ENCODE measurements at regions not wholly inside any gene's neighbourhood (a gene's known extent, or its start where the extent isn't known, plus 50 kb on each side); places are given as distances from the start of the nearest gene placed in this dataset.

DNA sequence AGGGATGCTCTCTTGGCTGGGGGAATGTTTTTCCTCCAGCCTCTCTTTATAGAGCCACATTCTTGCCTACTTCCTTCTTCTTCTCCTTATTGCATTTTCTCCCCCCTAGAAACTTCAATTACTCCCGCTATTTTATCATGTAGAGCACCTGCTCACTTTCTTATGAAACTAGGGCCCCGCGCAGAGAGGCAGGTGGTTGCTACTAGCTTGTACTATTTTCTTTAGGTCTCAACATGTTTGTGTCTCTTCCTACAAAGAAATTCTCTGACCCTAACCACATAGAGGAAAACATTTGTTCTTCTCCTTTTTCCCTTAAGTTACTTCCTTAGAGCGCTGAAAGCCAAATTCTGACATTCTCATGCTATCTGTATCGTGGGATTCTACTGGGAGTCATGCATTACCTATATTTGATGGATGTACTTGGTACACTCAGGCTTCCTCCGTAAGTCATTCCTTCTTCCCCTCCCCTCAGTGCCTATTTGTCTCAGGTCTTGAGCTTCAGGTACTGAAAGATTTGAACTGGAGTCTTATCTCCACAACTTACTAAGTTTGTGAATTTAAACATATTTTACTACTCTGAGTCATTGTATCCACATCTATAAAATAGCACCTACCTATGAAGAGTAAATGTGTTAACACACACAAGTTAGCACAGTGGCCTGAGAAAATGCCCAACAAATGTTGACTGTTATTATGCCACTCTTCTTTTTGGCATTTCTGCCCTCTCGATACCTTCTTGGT is 159.1 kb upstream of the LEF1 start:
- Histone ChIP-seq H3K9me3 (ENCODE audit: low read depth) (no peaks in the 10 kb centered on the region), H3K4me3 (no peak overlapping the region), H3K4me1 (ENCODE audit: low read depth) (peaks cover 23% of the 10 kb centered on the region), H3K27ac (no peak overlapping the region), H3K36me3 (no peaks in the 10 kb centered on the region), H3K27me3 (no peaks in the 10 kb centered on the region)
- TF ChIP-seq, protein P1, sequence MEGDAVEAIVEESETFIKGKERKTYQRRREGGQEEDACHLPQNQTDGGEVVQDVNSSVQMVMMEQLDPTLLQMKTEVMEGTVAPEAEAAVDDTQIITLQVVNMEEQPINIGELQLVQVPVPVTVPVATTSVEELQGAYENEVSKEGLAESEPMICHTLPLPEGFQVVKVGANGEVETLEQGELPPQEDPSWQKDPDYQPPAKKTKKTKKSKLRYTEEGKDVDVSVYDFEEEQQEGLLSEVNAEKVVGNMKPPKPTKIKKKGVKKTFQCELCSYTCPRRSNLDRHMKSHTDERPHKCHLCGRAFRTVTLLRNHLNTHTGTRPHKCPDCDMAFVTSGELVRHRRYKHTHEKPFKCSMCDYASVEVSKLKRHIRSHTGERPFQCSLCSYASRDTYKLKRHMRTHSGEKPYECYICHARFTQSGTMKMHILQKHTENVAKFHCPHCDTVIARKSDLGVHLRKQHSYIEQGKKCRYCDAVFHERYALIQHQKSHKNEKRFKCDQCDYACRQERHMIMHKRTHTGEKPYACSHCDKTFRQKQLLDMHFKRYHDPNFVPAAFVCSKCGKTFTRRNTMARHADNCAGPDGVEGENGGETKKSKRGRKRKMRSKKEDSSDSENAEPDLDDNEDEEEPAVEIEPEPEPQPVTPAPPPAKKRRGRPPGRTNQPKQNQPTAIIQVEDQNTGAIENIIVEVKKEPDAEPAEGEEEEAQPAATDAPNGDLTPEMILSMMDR (IDR thresholded peaks at IDR 0.05; ENCODE audit: low read depth, low read length): no peak
- no peak for DNase-seq (ENCODE audit: low read depth in 1 of 2, low spot score in 1 of 2)

DNA sequence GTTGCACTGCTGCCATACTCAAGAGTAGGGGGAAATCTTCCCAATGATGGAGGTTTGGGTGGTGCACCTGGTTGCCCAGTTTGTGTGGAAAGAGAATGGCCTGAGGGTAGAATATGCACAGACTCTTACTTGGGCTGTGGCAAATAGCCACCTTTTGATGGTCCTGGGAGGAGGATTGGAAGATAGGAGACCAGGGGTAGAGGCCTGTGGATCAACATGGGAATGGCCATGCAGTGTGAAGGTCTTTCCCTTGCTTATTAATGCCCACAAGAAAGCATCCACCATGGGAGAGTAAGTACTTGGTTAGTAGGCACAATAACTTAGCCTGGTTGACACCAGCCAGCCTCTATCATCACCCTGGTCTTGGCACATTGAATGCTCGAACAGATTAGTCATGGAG is 156.8 kb upstream of the LEF1 start:
- Histone ChIP-seq H3K4me1 (ENCODE audit: low read depth) (peaks cover 9% of the 10 kb centered on the region), H3K36me3 (no peaks in the 10 kb centered on the region), H3K9me3 (ENCODE audit: low read depth) (no peaks in the 10 kb centered on the region), H3K27ac (no peak overlapping the region), H3K27me3 (no peaks in the 10 kb centered on the region), H3K4me3 (no peak overlapping the region)
- no peak for DNase-seq (ENCODE audit: low read depth in 1 of 2, low spot score in 1 of 2)
- TF ChIP-seq, protein P1 (IDR thresholded peaks at IDR 0.05; ENCODE audit: low read depth, low read length): no peak

DNA sequence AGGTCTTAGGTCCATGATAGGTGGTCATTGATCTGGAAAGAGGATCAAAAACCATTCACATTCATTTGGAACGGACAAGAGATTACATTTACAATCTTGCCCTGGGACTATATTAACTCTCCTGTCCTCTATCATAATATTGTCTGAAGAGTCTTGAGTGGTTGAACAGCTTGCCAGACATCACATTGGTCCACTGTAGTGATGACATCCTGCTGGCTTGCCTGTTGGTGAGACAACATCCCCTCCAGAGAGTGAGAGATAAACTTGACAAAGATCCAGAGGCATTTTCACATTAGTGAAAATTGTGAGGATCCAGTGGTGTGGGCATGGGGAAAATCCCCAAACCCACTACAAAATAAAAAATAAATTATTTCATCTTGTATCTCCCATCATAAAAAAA is 155.7 kb upstream of the LEF1 start:
- no peak overlapping the region for H3K4me3 ChIP-seq

DNA sequence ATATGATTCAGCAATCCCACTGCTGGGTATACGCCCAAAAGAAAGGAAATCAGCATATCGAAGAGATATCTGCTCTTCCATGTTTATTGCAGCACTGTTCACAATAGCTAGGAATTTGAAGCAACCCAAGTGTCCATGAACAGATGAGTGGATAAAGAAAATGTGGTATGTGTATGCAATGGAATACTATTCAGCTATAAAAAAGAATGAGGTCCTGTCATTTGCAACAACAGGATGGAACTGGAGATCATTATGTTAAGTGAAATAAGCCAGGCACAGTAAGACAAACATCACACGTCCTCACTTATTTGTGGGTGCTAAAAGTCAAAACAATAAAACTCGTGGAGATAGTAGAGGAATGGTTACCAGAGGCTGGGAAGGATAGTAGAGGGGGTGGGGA is 153.8 kb upstream of the LEF1 start:
- H3K4me3 ChIP-seq: no peak overlapping the region

More for the DNA sequence above, 155.7 kb upstream of the LEF1 start:
- no peak overlapping the region for H3K27ac ChIP-seq
- H3K9me3 ChIP-seq (ENCODE audit: low read depth): no peaks in the 10 kb centered on the region
- DNase-seq (ENCODE audit: low read depth in 1 of 2, low spot score in 1 of 2): no peak
- H3K27me3 ChIP-seq: no peaks in the 10 kb centered on the region
- TF ChIP-seq, protein P1 (IDR thresholded peaks at IDR 0.05; ENCODE audit: low read depth, low read length): no peak
- H3K36me3 ChIP-seq: no peaks in the 10 kb centered on the region
- peaks cover 9% of the 10 kb centered on the region for H3K4me1 ChIP-seq (ENCODE audit: low read depth)

DNA sequence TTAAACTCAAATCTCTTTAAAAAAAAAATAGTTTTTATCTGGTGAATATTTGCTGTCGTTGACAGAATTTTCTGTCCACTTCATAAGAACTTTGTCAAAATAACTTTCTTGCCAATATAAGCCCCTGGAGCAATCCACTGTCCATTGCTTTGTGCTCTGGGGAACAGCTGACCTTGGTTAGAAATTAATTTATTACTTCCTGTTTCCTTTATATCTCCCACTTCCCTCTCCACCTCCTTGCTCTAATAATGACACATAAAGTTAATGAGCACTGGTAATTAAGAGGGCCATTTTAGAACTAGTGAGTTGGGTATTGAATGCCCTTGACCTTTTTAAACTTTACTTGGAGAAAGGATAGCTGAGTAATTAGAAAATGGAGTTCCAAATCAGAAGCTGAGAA is 151.3 kb upstream of the LEF1 start:
- Histone ChIP-seq H3K9me3 (ENCODE audit: low read depth) (no peaks in the 10 kb centered on the region), H3K4me3 (no peak overlapping the region), H3K27me3 (no peaks in the 10 kb centered on the region), H3K36me3 (no peaks in the 10 kb centered on the region), H3K27ac (no peak overlapping the region), H3K4me1 (ENCODE audit: low read depth) (no peaks in the 10 kb centered on the region)
- TF ChIP-seq, protein P1 (IDR thresholded peaks at IDR 0.05; ENCODE audit: low read depth, low read length): no peak
- DNase-seq (ENCODE audit: low read depth in 1 of 2, low spot score in 1 of 2): no peak

More for the DNA sequence above, 153.8 kb upstream of the LEF1 start:
- Histone ChIP-seq H3K27me3 (no peaks in the 10 kb centered on the region), H3K4me1 (ENCODE audit: low read depth) (no peaks in the 10 kb centered on the region), H3K9me3 (ENCODE audit: low read depth) (no peaks in the 10 kb centered on the region), H3K36me3 (no peaks in the 10 kb centered on the region), H3K27ac (no peak overlapping the region)
- no peak for DNase-seq (ENCODE audit: low read depth in 1 of 2, low spot score in 1 of 2)
- TF ChIP-seq, protein P1 (IDR thresholded peaks at IDR 0.05; ENCODE audit: low read depth, low read length): no peak

All from cardiac muscle cell (in vitro differentiated cells and primary cell).